HG02763 (cell line): ENCODE measurements at regions not wholly inside any gene's neighbourhood (a gene's known extent, or its start where the extent isn't known, plus 50 kb on each side); places are given as distances from the start of the nearest gene placed in this dataset.

ENCODE experiments used
- ATAC-seq: cut with Tn5 transposase; IDR thresholded peaks from one replicate; pipeline ENCODE4 v1.9.1; 2021; ENCODE audit warnings: mild to moderate bottlenecking, moderate library complexity; ENCODE audit not compliant: unreplicated experiment

GRCh38 chr2:211061612-211062296 is 505.4 kb downstream of the CPS1 start:
- no peak for ATAC-seq

GRCh38 chr2:211062297-211062612 is 505.9 kb downstream of the CPS1 start:
- ATAC-seq, result no peak

- no peak for ATAC-seq
Observed at GRCh38 chr2:211067029-211067428, 510.6 kb downstream of the CPS1 start.

GRCh38 chr2:211068108-211068780 is 511.8 kb downstream of the CPS1 start:
- no peak for ATAC-seq

- ATAC-seq, result no peak
Observed at GRCh38 chr2:211070547-211070946, 514.1 kb downstream of the CPS1 start.

GRCh38 chr2:211077216-211077767 is 520.9 kb downstream of the CPS1 start:
- ATAC-seq, result no peak

GRCh38 chr2:211084352-211084751 is 528.0 kb downstream of the CPS1 start:
- ATAC-seq, result no peak

- ATAC-seq, result no peak
Observed at GRCh38 chr2:211085056-211085680, 528.8 kb downstream of the CPS1 start.

GRCh38 chr2:211086049-211086448 is 529.6 kb downstream of the CPS1 start:
- no peak for ATAC-seq

GRCh38 chr2:211089127-211089526 is 532.7 kb downstream of the CPS1 start:
- ATAC-seq, result no peak

GRCh38 chr2:211093743-211094303 is 537.4 kb downstream of the CPS1 start:
- no peak for ATAC-seq

- ATAC-seq, result no peak
Observed at GRCh38 chr2:211103989-211104388, 547.6 kb downstream of the CPS1 start.

- ATAC-seq, result no peak
Observed at GRCh38 chr2:211113334-211114175, 557.2 kb downstream of the CPS1 start.

- no peak for ATAC-seq
Observed at GRCh38 chr2:211114826-211115455, 558.5 kb downstream of the CPS1 start.

GRCh38 chr2:211117026-211117425 is 560.6 kb downstream of the CPS1 start:
- ATAC-seq, result no peak

GRCh38 chr2:211126256-211126655 is 569.9 kb downstream of the CPS1 start:
- ATAC-seq, result no peak

GRCh38 chr2:211127501-211127900 is 571.1 kb downstream of the CPS1 start:
- no peak for ATAC-seq

GRCh38 chr2:211128287-211128686 is 571.9 kb downstream of the CPS1 start:
- no peak for ATAC-seq

- ATAC-seq, result no peak
Observed at GRCh38 chr2:211129798-211130197, 573.4 kb downstream of the CPS1 start.

GRCh38 chr2:211132046-211132445 is 575.6 kb downstream of the CPS1 start:
- ATAC-seq, result no peak
